ENCODE measurements at regions not wholly inside any gene's neighbourhood (a gene's known extent, or its start where the extent isn't known, plus 50 kb on each side); places are given as distances from the start of the nearest gene placed in this dataset.

DNA sequence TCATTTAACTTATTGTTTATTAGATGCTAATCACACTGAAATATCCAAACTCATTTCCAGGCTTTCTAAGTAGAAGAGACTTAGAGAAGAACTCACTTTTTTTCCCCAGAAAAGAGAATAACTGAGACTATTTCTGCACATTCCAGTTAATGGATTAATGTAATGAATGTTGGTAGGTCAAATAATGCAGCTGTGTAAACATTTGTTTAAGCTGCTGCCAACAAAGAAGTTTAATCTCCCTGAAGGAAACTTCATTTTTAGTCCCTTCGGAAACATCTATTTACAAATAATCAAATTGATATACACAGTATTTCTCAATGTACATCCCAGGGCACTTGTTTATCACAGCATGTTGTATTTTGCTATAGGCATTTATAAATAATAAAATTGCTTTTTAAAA is 126.9 kb downstream of the KCNS3 start:
- DNase-seq (ENCODE audit: low read depth): no peak

DNA sequence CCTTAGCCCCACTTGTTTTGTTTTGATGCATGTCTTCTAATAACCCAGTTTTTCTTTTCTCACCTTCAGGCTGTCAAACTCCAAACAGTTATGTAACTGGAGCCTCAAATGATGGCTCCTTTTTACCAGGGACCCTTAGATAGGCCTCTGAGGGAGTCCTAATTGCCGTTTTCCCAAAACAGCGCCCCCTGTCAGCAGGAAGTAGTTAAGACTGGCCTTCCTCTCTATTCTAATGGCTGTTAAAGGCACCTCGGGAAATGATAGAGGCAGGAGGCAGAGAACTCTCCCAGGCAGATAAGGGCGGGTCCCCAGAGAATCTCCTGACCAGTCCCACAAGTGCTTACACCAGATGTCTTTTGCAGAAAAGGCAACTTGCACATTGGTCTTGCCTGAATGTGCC is 123.2 kb downstream of the KCNS3 start:
- no peak for DNase-seq (ENCODE audit: low read depth)

DNA sequence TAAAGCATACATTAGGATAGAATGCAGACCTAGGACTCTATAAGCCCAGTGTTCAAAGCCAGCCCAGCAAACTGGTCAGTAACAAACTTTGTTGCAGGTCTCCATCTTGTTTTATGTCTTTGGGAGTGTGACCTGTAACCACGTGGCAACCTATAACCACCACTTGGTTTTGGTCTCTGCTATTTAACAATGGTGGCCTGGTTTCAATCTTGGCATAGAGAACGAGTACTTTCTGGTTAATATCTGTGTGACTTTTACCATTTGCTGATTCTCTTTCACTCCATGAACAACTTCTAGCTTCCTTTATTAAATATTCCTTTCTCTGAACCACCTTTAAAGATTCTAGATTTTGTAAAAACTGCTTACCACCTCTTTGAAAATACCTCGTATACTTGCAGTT is 118.5 kb downstream of the KCNS3 start:
- DNase-seq (ENCODE audit: low read depth): no peak

DNA sequence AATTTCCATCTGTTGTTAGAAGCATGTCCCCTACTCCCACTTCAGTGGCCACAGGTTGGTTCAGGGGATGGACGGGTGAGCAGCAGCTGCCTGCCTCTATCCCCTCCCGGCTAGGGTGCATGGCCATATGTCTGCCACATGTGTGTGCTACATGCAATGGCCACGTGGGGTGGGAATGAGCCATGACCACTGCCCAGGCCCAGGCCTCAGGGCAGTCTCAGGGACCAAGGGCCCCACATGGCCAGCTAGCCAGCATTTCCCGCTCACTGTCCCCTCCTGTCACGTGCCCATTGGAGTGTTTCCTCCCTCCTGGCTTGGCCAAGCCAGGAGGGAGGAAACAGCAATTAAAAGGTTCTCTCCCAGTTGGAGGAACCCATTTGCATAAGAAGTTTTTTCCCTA is 117.1 kb downstream of the KCNS3 start:
- DNase-seq (ENCODE audit: low read depth): no peak

All from fibroblast of the conjunctiva (primary cell).